Fibroblast of villous mesenchyme (primary cell): ENCODE measurements at regions not wholly inside any gene's neighbourhood (a gene's known extent, or its start where the extent isn't known, plus 50 kb on each side); places are given as distances from the start of the nearest gene placed in this dataset.
"Not testable (repeated sequence)": the region's sequence is repeated elsewhere in the genome, so short reads cannot be mapped to it uniquely, and the experiment has no call there.

Source experiments
- DNase-seq: peaks from one replicate; pipeline ENCODE4 v3.0.0-alpha.2; 2010; ENCODE audit warnings: low read depth
- H3K4me3 ChIP-seq: 2 replicates; pipeline ENCODE4 v1.5.1; 2011; ENCODE audit warnings: low read depth, mild to moderate bottlenecking, low read length
- TF ChIP-seq, protein P1 (sequence below): IDR thresholded peaks from 2 replicates; pipeline ENCODE4 v1.5.1; 2012; ENCODE audit warnings: low read depth, mild to moderate bottlenecking, low read length; ENCODE audit not compliant: insufficient read depth

DNA sequence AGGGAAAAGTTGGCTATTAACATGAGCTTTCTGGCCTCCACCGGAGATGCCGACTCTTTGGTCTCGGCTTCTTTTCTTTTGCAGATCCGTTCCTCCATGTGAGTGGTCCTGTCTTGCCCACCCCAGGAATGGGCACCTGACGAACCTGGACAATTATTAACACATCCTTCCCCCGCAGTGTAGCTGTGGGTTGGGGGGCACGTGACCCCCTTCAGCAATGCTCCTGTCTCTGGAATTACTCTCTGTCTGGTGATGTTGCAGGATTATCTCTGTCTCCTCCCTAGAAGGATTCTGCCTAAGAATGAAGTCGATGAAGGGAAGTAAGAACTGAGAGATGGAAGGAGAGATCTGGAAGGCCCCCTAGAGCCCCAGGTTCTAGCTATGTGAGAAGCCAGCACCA lies 115.2 kb upstream of the NPAS2 start:
- TF ChIP-seq, protein P1, sequence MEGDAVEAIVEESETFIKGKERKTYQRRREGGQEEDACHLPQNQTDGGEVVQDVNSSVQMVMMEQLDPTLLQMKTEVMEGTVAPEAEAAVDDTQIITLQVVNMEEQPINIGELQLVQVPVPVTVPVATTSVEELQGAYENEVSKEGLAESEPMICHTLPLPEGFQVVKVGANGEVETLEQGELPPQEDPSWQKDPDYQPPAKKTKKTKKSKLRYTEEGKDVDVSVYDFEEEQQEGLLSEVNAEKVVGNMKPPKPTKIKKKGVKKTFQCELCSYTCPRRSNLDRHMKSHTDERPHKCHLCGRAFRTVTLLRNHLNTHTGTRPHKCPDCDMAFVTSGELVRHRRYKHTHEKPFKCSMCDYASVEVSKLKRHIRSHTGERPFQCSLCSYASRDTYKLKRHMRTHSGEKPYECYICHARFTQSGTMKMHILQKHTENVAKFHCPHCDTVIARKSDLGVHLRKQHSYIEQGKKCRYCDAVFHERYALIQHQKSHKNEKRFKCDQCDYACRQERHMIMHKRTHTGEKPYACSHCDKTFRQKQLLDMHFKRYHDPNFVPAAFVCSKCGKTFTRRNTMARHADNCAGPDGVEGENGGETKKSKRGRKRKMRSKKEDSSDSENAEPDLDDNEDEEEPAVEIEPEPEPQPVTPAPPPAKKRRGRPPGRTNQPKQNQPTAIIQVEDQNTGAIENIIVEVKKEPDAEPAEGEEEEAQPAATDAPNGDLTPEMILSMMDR: no peak
- DNase-seq: no peak
- H3K4me3 ChIP-seq: no peak overlapping the region

DNA sequence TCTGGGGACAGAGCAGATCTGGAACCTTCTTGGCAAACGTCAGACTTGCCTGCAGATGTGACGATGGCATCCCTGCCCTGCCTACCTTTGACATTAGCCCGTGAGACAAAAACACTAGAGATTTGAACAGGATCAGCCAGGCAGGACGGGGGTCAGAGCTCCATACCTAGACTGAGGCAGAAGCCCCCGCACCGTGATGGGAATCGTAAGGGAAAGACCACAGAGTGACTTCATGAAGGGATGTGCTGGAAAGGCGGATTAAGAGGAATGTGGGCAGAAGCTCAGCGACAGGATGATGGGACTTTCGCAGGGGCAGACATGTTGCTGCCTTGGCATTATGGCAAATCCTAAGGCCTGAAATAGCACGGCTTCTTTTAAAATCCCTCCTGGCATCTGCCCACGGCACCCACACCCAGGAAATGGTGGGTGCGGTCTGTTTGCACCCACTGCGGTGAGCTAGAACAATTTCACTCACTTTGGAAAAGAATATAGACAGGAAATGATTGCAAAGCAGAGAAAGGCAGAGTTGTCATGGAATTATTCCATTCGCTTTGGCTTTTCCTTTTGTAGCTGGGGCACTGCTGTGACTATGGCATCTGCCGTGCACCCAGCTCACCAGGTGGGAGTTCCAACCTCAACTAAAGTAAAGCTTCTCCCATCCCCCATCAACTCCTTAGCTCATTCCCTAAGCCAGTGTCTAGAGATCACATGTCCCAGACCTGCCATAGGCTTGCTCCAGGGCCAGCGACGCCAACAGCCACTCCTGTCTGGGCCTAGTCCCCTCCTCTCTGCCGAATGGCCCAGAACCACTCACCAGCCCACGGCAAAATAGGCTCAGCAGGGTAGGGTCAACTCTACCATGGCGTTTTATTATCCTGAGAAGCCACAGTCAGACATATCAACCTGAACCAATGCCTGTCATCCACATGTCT lies 112.7 kb upstream of the NPAS2 start:
- H3K4me3 ChIP-seq: no peak overlapping the region
- TF ChIP-seq, protein P1: no peak
- no peak for DNase-seq

DNA sequence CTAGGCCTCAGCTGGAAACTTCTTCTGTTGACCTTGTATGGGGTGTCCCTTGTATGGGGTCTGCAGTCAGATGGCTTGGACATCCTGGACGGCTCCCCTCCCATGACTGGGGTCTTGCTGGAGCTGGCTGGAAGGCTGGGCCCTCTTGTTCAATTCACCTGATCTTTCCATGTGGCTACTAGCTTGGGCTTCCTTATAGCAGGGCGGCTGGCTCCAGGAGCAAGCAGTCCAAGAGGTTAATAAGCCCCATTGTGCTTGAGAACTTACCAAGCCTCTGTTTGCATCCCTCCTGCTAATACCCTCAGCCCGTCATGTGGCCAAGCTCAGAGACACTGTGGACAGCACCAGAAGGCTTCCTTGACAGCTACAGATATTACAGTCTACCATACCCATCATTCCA lies 111.6 kb upstream of the NPAS2 start:
- H3K4me3 ChIP-seq: no peak overlapping the region
- no peak for DNase-seq
- TF ChIP-seq, protein P1: no peak

DNA sequence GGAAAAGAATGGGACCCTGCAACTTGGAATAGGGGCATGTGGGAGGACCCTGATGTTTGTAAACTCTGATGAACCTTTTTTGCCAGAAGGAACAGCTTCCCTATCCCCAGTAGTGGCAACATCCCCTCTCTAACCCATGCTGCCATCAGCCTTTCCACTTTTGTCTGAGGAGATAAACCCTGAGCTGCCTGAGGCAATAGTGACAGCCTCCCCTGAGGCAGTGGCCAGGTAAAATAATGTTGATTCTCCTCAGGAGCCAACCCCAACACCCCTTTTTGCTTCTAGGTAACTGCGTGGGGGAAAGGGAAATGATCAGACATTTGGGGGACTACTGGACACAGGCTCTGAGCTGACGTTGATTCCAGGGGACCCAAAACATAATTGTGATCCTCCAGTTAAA lies 106.8 kb upstream of the NPAS2 start:
- TF ChIP-seq, protein P1: no peak
- H3K4me3 ChIP-seq: no peak overlapping the region
- DNase-seq: no peak

DNA sequence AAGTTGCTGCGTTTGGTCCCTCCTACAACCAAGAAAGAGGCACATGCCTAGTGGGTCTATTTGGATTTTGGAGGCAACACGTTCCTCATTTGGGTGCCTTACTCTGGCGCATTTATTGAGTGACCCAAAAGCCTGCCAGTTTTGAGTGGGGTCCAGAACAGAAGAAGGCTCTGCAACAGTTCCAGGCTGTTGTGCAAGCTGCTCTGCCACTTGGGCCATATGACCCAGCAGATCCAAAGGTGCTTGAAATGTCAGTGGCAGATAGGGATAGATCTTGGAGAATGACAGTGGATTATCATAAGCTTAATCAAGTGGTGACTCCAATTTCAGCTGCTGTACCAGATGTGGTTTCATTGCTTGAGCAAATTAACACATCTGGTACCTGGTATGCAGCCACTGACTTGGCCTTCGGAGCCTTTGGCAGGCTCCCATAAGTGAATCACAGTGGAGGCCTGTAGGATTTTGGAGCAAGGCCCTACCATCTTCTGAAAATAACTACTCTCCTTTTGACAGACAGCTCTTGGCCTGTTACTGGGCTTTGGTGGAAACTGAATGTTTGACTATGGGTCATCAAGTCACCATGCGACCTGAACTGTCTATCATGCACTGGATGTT lies 105.4 kb upstream of the NPAS2 start:
- not testable (repeated sequence) for DNase-seq, H3K4me3 ChIP-seq

DNA sequence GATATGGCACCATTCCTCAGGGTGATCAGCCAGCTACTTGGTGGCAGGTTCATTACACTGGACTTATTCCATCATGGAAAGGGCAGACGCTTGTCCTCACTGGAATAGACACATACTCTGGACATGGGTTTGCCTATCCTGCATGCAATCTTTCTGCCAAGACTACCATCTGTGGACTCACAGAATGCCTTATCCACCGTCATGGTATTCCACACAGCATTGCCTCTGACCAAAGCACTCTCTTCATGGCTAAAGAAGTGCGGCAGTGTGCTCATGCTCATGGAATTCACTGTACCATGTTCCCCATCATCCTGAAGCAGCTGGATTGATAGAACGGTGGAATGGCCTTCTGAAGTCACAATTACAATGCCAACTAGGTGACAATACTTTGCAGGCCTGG lies 104.1 kb upstream of the NPAS2 start:
- not testable (repeated sequence) for DNase-seq, H3K4me3 ChIP-seq

DNA sequence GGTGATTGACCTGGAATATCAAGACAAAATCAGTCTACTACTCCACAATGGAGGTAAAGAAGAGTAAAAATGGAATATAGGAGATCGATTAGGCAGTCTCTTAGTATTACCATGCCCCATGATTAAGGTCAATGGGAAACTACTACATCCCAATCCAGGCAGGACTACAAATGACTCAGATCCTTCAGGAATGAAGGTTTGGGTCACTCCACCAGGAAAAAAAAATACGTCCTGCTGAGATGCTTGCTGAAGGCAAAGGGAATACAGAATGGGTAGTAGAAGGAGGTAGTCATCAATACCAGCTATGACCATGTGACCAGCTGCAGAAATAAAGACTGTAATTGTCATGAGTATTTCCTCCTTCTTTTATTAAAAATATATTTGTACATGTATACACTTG lies 103.4 kb upstream of the NPAS2 start:
- no peak for DNase-seq
- TF ChIP-seq, protein P1: no peak
- H3K4me3 ChIP-seq: no peak overlapping the region
